Lower leg skin (tissue), 3 donors: ENCODE measurements at regions not wholly inside any gene's neighbourhood (a gene's known extent, or its start where the extent isn't known, plus 50 kb on each side); places are given as distances from the start of the nearest gene placed in this dataset.

Experiments used
- POLR2A ChIP-seq, 2 donors: fragments of 450-650 bp; IDR thresholded peaks; one replicate each; pipeline ENCODE4 v1.6.1; 2016 to 2017; ENCODE audit warnings: antibody characterized with exemption in 2 of 2, mild to moderate bottlenecking in 1 of 2, moderate library complexity in 1 of 2
- TF ChIP-seq, protein P1 (sequence below), 3 donors: fragments of 450-650 bp; IDR thresholded peaks; one replicate each; pipeline ENCODE4 v1.5.1; 2016; ENCODE audit warnings: antibody characterized with exemption in 3 of 3, mild to moderate bottlenecking in 3 of 3, moderate library complexity in 2 of 3

DNA sequence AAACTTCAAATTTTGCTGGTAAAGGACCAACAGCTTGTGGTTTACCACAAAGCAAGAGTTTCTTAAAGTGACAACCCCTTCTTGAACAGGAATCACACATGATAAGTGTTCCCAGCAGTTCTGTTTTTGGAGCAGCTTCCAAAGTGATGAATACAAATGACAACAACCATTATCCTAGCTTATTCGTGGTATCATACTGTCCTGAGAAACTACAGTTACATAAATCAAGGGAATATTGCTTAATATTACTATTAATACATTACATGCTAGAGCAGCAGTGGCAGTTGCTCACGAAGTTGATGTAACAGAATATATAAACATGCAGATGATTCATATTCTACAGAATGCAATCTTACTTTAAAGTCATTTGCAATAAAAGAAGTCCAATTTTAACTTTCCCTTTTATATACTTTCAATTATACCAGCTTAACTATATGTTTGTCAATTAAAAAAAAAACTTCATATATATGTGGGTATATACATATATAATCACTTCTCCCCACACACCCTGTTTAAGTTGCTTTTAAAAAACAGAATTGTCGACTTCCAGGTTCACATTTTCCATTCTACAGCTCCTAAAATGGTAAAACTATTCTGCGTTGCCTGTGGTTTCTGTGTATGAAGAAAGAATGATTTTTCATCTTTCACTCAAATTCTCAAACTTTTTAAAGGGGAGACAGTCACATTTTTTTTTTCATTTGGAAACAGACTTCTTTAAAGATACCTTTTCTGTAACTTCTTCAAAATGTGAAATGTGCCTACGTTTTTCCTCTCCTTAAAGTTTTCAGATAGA lies 713.6 kb downstream of the TDRD15 start:
- TF ChIP-seq, protein P1, sequence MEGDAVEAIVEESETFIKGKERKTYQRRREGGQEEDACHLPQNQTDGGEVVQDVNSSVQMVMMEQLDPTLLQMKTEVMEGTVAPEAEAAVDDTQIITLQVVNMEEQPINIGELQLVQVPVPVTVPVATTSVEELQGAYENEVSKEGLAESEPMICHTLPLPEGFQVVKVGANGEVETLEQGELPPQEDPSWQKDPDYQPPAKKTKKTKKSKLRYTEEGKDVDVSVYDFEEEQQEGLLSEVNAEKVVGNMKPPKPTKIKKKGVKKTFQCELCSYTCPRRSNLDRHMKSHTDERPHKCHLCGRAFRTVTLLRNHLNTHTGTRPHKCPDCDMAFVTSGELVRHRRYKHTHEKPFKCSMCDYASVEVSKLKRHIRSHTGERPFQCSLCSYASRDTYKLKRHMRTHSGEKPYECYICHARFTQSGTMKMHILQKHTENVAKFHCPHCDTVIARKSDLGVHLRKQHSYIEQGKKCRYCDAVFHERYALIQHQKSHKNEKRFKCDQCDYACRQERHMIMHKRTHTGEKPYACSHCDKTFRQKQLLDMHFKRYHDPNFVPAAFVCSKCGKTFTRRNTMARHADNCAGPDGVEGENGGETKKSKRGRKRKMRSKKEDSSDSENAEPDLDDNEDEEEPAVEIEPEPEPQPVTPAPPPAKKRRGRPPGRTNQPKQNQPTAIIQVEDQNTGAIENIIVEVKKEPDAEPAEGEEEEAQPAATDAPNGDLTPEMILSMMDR (IDR thresholded peaks at IDR 0.05), result no peak
- TF ChIP-seq POLR2A (IDR thresholded peaks at IDR 0.05), result no peak
